GM19463 (cell line): ENCODE measurements at regions not wholly inside any gene's neighbourhood (a gene's known extent, or its start where the extent isn't known, plus 50 kb on each side); places are given as distances from the start of the nearest gene placed in this dataset.
"Not testable (repeated sequence)": the region's sequence is repeated elsewhere in the genome, so short reads cannot be mapped to it uniquely, and the experiment has no call there.

Experiments used
- ATAC-seq: cut with Tn5 transposase; IDR thresholded peaks from one replicate; pipeline ENCODE4 v1.9.1; 2021; ENCODE audit warnings: mild to moderate bottlenecking, moderate library complexity; ENCODE audit not compliant: unreplicated experiment

GRCh38 chr3:7999384-7999783 is 502.2 kb upstream of the LMCD1 start:
- ATAC-seq: no peak

DNA sequence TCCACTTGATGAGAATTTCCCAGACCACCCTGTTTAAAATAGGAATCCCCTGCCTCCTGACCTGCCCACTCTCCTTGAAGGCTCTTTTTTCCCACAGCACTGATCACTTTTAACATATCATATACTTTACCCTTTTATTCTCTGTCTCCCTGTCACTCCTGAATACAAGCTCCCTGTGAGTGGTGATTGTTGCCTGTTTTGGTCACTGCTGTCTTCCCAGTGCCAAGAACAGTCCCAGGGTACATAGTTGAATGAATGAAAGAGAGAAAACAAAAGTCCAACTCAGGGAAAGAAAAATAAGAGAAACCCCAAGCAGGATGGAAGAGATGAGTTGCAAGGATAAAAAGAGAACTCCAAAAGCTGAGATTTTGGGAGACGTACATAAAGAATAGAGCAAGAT is 500.3 kb upstream of the LMCD1 start:
- ATAC-seq: no peak

GRCh38 chr3:8001712-8002111 is 499.9 kb upstream of the LMCD1 start:
- ATAC-seq: no peak

DNA sequence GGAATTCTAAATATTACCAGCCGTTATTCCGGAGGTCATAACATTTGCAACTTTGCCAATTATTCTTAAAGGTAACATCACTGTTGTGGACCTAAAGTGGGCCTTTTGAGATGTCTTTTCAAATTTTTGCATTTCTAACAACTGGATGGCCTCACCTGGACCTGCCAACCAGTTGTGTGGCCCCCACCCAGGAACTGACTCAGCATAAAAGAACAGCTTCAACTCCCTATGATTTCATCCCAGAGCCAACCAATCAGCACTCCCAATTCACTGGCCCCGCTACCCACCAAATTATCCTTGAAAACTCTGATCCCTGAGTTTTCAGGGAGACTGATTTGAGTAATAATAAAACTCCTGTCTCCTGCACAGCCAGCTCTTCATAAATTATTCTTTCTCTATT is 489.7 kb upstream of the LMCD1 start:
- no peak for ATAC-seq

DNA sequence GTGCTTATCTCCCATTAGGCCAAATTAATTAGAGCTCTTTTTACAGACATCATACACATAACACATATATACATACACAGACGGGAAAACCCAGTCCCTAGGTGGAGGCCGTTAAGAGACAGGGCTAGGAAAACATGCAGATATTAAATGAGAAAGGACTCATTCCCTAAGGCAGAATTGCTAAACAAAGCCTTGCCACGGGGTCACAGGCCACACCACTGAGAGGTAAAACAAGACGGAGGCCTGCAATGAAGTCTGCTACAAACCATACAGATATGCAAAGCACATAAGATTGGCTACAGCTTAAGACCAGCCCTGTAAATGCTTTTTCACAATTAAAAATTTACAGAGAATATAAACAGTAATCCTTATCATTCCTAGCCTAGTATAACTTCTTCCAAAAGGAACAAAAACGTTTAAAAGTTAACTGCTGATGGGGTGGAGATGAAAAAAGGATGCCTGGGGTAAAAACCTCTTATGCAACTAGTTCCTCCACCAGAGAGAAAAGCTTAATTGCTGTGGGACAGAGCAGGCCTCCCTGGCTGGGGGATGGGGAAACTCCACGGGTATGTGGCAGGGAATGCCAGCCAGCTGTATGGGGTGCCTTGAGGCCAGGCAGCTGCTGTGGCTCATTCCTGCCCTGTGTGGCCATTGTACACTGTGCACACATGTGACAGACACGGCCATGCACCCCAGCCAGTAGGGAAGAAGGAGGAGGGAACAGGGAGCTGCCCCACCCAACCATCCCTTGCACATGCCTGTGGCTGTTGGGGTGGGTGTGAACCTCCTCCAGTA is 481.4 kb upstream of the LMCD1 start:
- no peak for ATAC-seq

DNA sequence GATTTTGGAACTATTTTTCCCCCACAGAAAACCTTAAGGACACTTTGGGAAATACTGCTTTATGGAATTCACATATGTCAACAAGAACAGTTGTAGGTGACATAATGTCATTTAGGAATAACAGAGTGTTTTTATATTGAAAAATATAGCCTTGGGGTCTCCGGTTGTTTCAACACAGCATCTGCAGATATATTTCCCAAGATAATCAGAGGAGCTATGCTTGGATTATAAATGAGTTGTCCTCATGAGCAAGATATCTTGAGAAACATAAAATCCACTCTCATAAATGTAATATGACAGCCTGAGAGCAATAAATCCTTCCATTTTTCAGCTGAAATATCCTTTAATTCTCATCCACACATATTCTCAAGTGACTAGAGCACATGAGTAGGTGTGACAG is 473.7 kb upstream of the LMCD1 start:
- no peak for ATAC-seq

GRCh38 chr3:8050283-8050682 is 451.3 kb upstream of the LMCD1 start:
- no peak for ATAC-seq

DNA sequence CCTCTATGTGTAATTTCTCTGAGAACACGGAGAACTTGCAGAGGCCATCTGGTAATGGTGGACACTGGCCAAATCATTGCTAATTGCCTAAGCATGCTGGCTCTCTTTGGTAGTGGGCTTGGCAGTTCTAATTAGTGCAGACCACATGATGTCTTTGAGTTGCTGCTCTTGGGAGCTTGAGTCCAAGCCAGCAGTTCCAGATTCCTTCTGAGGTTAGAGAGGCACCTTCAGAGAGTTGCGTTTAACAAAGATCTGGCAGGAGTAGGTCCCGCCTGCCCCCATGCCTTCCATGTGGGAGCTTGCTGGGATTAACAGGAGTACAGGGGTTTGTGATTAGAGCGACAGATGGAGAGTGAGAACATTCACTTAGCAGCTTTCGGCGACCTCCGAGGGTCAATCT is 449.0 kb upstream of the LMCD1 start:
- ATAC-seq: no peak

GRCh38 chr3:8068135-8068534 is 433.5 kb upstream of the LMCD1 start:
- ATAC-seq: not testable (repeated sequence)

DNA sequence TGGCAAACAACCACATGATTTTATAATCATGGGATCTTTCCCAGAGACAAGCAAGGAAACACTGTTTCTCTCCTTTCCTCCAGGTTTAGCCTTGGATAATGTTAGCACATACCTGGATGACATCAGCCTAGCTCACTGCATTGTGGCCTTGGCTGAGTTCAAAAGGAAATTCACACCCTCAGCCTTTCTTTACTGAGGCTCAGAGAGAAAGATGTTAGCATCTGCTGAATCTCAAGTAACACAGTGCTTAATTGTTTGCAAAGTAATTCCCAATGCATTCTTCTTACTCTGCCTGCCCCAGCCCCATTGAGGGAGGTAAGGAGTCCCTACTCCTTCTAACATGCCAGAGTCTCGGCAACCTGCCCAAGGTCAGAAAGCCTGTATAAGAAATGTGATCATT is 432.2 kb upstream of the LMCD1 start:
- ATAC-seq: no peak

DNA sequence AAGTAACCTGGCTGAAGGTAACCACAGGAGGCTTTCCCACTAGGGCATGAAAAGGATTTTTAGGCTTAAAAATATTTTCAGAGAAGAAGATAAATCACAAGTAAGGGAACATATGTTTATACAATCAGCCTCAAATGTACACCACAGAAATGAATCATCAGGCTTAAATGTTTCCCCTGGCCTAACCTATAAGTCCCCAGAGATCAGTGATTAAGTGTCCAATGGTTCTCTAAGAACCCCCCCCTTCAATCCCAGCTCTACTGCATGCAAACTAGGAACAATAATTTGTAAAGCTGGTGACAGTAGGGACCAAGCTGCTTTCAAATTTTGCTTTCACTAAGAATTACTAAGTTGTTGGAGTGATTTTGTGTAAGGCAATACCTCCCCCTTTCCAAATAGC is 431.6 kb upstream of the LMCD1 start:
- no peak for ATAC-seq

DNA sequence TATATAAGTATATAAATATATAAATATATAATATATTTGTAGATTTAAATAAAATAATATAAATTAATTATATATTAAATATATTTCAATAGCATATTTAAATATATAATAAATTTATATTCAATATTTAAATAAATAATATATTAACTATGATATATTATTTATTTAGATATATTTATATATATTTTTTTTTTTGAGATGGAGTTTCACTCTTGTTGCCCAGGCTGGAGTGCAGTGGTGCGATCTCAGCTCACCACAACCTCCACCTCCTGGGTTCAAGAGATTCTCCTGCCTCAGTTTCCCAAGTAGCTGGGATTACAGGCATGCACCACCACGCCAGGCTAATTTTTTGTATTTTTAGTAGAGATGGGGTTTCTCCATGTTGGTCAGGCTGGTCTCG is 426.9 kb upstream of the LMCD1 start:
- ATAC-seq: not testable (repeated sequence)

DNA sequence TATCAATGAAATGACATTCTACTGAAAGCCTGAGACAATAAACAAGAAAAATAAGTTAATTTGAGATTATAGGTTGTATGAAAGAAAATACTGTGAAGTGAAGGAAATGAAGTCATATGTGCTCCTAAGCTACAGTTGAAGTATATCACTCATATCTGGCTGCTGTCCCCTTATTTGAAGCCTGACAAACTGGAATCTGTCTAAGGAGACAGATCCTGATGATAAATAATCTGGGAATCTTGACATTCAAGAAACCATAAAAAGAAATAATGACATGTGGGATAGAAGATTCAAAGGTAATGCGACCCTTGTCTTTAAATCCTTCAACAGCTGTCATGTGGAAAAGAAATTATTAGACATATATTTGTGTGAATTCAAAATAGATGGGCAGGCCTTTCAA is 424.5 kb upstream of the LMCD1 start:
- no peak for ATAC-seq

- ATAC-seq: no peak
These were observed 421.2 kb upstream of the LMCD1 start for GRCh38 chr3:8080464-8080863.

DNA sequence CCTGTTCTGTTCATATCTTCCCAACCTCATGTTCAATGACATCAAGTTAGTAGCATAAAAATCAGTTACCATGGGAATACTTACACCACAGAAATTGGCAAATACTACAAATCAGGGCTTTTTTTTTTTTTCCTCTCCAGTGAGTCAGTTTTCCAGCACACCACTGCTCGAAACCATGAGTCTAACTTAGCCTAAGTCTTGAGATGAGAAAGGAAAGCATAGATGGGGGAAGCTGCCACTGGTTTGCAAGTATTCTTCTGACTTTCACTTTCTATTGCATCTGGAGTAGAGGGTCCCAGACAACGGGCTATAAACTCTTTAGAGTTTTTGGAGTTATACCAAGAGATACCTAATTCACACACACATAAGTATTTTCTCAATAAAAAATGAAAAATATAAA is 416.1 kb upstream of the LMCD1 start:
- ATAC-seq: no peak

GRCh38 chr3:8087951-8088350 is 413.7 kb upstream of the LMCD1 start:
- no peak for ATAC-seq

GRCh38 chr3:8094415-8094814 is 407.2 kb upstream of the LMCD1 start:
- ATAC-seq: no peak

DNA sequence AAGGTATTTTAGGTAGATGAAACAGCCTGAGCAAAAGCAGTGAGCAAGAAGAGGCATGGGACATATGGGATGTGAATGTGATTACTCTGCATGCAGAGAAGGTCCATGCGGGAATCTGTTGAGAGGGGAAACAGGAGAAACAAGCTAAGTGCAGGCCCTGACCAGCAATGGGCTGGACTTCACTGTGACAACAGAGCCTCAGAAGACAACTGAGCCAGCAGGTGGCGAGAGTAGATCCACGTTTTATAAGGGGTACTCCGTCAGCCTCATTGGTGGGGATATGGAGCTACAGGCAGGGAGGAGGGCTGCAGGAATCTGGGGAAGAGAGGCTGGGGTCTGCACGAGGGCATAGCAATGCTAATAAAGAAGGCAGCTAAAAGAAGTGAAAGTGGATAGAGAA is 405.9 kb upstream of the LMCD1 start:
- ATAC-seq: no peak

- ATAC-seq: no peak
These were observed 403.9 kb upstream of the LMCD1 start for GRCh38 chr3:8097690-8098089.

- peak; percentile 78 for ATAC-seq
These were observed 397.7 kb upstream of the LMCD1 start for GRCh38 chr3:8103954-8104353.

DNA sequence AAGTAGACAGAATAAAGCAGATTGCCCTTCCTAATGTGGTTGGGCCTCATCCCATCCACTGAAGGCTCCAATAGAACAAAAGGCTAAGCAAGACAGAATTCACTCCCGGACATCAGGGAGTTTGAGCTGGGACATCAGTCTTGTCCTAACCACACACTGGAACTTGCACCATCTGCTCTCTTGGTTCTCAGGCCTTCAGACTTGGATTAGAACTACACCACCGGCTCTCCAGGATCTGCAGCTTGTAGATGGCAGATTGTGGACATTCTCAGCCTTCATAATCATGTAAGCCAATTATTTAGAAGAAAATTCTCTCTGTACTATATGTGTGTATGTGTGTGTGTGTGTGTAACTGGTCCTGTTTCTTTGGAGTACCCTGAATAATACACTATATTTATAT is 394.7 kb upstream of the LMCD1 start:
- no peak for ATAC-seq

DNA sequence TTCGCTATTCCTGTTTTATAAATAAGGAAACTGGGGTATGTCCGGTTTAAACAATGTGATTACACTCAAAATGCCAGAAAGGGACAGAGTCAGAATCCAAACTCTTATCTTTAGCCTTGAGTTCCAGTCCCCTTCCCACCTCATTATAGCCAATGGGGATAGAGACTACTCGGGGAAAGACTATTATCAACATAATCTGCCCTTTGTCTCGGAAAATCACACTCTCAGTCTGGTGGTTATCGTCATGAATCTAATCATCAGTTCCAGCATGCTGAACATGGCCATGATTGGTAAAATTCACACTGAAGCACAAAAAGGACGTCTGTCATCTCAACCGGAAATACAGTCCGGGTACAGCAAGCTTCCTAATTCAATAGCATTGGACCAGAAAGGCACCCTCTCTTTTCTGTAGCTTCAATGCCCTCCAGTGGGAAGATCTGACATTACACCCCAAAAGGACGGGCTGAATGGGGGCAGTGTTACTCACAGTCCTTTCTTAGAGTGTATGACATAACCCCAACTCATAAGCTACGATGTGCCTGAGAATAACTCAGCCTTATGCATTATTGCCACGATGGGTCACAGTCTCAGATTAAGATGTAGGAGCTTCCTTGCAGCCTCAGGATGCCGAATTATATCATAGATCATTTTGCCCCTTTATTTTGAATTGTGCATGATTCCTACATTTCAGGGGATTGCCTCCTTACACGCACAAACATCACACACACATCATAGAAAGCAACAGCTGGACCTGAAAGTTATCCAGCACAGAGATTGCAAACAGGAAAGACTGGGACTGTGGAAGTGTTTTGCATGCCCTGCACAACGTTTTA is 390.4 kb upstream of the LMCD1 start:
- ATAC-seq: peak; percentile 98
